ENCODE measurements at regions not wholly inside any gene's neighbourhood (a gene's known extent, or its start where the extent isn't known, plus 50 kb on each side); places are given as distances from the start of the nearest gene placed in this dataset.

- TF ChIP-seq, protein P1, sequence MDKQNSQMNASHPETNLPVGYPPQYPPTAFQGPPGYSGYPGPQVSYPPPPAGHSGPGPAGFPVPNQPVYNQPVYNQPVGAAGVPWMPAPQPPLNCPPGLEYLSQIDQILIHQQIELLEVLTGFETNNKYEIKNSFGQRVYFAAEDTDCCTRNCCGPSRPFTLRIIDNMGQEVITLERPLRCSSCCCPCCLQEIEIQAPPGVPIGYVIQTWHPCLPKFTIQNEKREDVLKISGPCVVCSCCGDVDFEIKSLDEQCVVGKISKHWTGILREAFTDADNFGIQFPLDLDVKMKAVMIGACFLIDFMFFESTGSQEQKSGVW (CRISPR knock-in tag; IDR thresholded peaks at IDR 0.05; ENCODE audit: borderline replicate concordance) = no peak
- no peak for TF ChIP-seq SIN3A (IDR thresholded peaks at IDR 0.05; ENCODE audit: borderline replicate concordance, low read depth, low read length)
Observed at GRCh38 chr18:65943268-65943667, 192.5 kb downstream of the CDH7 start (continued).

GRCh38 chr18:65942854-65943253 lies 192.0 kb downstream of the CDH7 start:
- no peak overlapping the region for H3K4me3 ChIP-seq (replicated peaks in 1 of 3; ENCODE audit: insufficient read depth in 1 of 3, low read depth in 2 of 3, low read length in 3 of 3)
- H3K4me1 ChIP-seq (ENCODE audit: insufficient read depth, low read length) = no peaks in the 10 kb centered on the region
- no peak for ATAC-seq
- no peak for FAIRE-seq
- H3K27ac ChIP-seq (ENCODE audit: extremely low read length, insufficient read depth, low read length) = no peak overlapping the region
- no peak overlapping the region for H2AFZ ChIP-seq (ENCODE audit: low read length)
- no TSS peak for BruUV-seq (replicated peaks)
- H3K27me3 ChIP-seq (ENCODE audit: control insufficient read depth in 1 of 2, insufficient read depth in 2 of 2, low read length in 2 of 2) = no peaks in the 10 kb centered on the region
- no peaks in the 10 kb centered on the region for H3K79me2 ChIP-seq (ENCODE audit: insufficient read depth, low read length)
- H4K20me1 ChIP-seq (ENCODE audit: insufficient read depth, low read length) = no peaks in the 10 kb centered on the region; the same call in 1 of the 2 replicates
- ChIA-PET CTCF (ENCODE audit: low intra/inter-chr PET ratio, low total read pairs) (no interaction called here), POLR2A (no interaction called here)
- in situ Hi-C loops (cut with HindIII; ENCODE audit: extremely low pct_ligation_motif_present, low pct_unique_long_range_greater_than_20kb) = no loop called here
- H3K4me2 ChIP-seq (ENCODE audit: low read depth, low read length) = no peak overlapping the region
- 0% methylated on average over 1 of the region's 1 CpG for WGBS (ENCODE audit: low lambda C conversion rate)
- H3K9me3 ChIP-seq (ENCODE audit: low read length) = no peaks in the 10 kb centered on the region
- intact Hi-C loops (cut with micrococcal nuclease; ENCODE audit: unreplicated experiment) = no loop called here
- DNase-seq (ENCODE audit: low spot score) = no peak
- no peak overlapping the region for H3K9ac ChIP-seq (ENCODE audit: insufficient read depth, low read depth, low read length)
- TF ChIP-seq MEIS1 (CRISPR knock-in tag; IDR thresholded peaks at IDR 0.05; ENCODE audit: borderline replicate concordance) = no peak
- TF ChIP-seq MAFK (conservative IDR thresholded peaks at IDR 0.05 in 1 of 2, IDR thresholded peaks at IDR 0.05 in 1 of 2; ENCODE audit: low read length in 2 of 2) = peak in 1 of 2 experiments; percentile 64; a peak in 2 of 4 replicates
- H3K36me3 ChIP-seq (replicated peaks in 1 of 2; ENCODE audit: control insufficient read depth in 1 of 2, insufficient read depth in 2 of 2, low read length in 2 of 2) = no peaks in the 10 kb centered on the region

DNA sequence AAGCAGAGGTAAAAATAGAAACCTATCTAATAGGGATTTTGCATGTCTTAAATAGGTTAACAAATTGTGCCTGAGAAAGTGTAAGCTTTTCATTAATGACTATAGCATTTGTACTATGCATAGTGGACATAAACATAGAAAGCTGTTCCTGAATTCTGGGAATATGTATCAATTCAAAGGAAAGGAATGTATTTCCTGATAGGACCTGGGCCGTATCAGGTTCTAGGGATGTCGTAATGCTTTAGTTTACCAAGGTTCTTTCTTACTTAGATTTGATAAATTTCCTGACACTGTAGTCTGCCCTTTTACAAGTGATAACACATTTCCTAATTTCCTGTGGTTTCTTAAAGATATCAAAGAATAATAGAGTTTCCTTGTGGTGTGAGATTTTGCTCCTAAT lies 191.3 kb downstream of the CDH7 start:
- no peaks in the 10 kb centered on the region for H3K27me3 ChIP-seq (ENCODE audit: control insufficient read depth in 1 of 2, insufficient read depth in 2 of 2, low read length in 2 of 2)
- 9% methylated on average over 2 of the region's 2 CpGs for WGBS (ENCODE audit: low lambda C conversion rate)
- CTCF ChIA-PET (ENCODE audit: low intra/inter-chr PET ratio, low total read pairs) = no interaction called here
- H4K20me1 ChIP-seq (ENCODE audit: insufficient read depth, low read length) = no peaks in the 10 kb centered on the region; the same call in 1 of the 2 replicates
- FAIRE-seq (no peak), DNase-seq (ENCODE audit: low spot score) (no peak), ATAC-seq (no peak)
- no peaks in the 10 kb centered on the region for H3K9me3 ChIP-seq (ENCODE audit: low read length)
- BruUV-seq (replicated peaks) = no TSS peak
- in situ Hi-C loops (cut with HindIII; ENCODE audit: extremely low pct_ligation_motif_present, low pct_unique_long_range_greater_than_20kb) (no loop called here), intact Hi-C loops (cut with micrococcal nuclease; ENCODE audit: unreplicated experiment) (no loop called here)
- H2AFZ ChIP-seq (ENCODE audit: low read length) = no peak overlapping the region
- H3K4me2 ChIP-seq (ENCODE audit: low read depth, low read length) = no peak overlapping the region
- no peak overlapping the region for H3K4me3 ChIP-seq (replicated peaks in 1 of 3; ENCODE audit: insufficient read depth in 1 of 3, low read depth in 2 of 3, low read length in 3 of 3)
- no peaks in the 10 kb centered on the region for H3K4me1 ChIP-seq (ENCODE audit: insufficient read depth, low read length)
- no peak overlapping the region for H3K9ac ChIP-seq (ENCODE audit: insufficient read depth, low read depth, low read length)
- H3K27ac ChIP-seq (ENCODE audit: extremely low read length, insufficient read depth, low read length) = no peak overlapping the region
- no peaks in the 10 kb centered on the region for H3K36me3 ChIP-seq (replicated peaks in 1 of 2; ENCODE audit: control insufficient read depth in 1 of 2, insufficient read depth in 2 of 2, low read length in 2 of 2)
- POLR2A ChIA-PET = no interaction called here
- H3K79me2 ChIP-seq (ENCODE audit: insufficient read depth, low read length) = no peaks in the 10 kb centered on the region
- TF ChIP-seq CSRNP2 (CRISPR knock-in tag; conservative IDR thresholded peaks at IDR 0.05; ENCODE audit: low read depth) = no peak
- TF ChIP-seq, protein P2, sequence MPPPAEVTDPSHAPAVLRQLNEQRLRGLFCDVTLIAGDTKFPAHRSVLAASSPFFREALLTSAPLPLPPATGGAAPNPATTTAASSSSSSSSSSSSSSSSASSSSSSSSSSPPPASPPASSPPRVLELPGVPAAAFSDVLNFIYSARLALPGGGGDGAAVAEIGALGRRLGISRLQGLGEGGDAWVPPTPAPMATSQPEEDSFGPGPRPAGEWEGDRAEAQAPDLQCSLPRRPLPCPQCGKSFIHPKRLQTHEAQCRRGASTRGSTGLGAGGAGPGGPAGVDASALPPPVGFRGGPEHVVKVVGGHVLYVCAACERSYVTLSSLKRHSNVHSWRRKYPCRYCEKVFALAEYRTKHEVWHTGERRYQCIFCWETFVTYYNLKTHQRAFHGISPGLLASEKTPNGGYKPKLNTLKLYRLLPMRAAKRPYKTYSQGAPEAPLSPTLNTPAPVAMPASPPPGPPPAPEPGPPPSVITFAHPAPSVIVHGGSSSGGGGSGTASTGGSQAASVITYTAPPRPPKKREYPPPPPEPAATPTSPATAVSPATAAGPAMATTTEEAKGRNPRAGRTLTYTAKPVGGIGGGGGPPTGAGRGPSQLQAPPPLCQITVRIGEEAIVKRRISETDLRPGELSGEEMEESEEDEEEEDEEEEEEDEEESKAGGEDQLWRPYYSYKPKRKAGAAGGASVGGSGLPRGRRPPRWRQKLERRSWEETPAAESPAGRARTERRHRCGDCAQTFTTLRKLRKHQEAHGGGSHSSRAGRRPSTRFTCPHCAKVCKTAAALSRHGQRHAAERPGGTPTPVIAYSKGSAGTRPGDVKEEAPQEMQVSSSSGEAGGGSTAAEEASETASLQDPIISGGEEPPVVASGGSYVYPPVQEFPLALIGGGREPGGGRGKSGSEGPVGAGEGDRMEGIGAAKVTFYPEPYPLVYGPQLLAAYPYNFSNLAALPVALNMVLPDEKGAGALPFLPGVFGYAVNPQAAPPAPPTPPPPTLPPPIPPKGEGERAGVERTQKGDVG (CRISPR knock-in tag; IDR thresholded peaks at IDR 0.05; ENCODE audit: borderline replicate concordance) = no peak
